ENCODE measurements at regions not wholly inside any gene's neighbourhood (a gene's known extent, or its start where the extent isn't known, plus 50 kb on each side); places are given as distances from the start of the nearest gene placed in this dataset.

DNA sequence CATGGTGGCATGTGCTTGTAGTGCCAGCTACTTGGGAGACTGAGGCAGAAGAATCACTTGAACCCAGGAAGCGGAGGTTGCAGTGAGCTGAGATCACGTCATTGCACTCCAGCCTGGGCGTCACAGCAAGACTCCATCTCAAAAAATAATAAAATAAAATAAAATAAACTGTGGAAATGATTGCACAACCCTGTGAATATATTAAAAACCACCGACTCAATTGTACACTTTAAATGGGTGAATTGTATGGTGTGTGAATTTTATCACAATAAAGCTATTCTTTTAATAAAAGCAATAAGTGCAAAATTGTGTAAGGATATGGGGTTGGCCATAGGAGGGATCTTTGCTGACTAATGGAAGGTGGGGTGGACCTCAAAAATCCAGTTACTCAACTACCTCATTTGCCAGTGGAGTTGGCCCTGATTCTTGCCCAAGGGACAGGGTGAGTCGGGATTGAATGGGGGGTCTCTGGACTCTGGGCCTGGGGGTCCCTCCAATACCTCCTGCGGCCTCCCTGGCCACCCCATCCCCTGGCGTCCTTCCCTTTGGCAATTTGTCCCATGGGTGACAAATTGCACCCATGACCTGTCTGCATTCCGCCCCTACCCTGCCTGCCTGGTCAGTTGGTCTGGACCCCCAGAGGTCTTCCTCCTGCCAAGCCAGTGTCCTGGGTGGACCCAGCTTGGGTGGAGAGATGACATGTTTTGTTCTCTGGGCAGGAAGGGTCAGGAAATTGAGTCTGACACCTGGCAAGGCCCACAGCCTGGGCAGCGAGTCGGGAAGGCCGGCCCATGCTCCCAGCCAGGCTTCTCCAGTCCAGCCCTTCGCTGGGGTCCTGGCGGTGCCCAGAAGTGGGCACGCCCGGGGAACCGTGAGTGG, 61.7 kb upstream of the ELN start:
- Histone ChIP-seq H3K4me3 (no peak overlapping the region), H3K27ac (no peak overlapping the region), H3K9me3 (ENCODE audit: low read depth) (peaks cover 11% of the 10 kb centered on the region), H2AFZ (replicated peaks) (no peak overlapping the region), H3K4me1 (no peaks in the 10 kb centered on the region), H3K36me3 (no peaks in the 10 kb centered on the region), H3K79me2 (ENCODE audit: low read depth) (no peaks in the 10 kb centered on the region), H3K4me2 (no peak overlapping the region), H3K9ac (no peak overlapping the region), H4K20me1 (ENCODE audit: low read depth) (no peaks in the 10 kb centered on the region), H3F3A (ENCODE audit: low read depth) (no peaks in the 10 kb centered on the region), H3K27me3 (no peaks in the 10 kb centered on the region)
- Mint-ChIP-seq H3K4me3 (no peak overlapping the region), H3K27ac (no peak overlapping the region), H3K27me3 (ENCODE audit: insufficient read depth, low read depth) (peaks cover 10% of the 10 kb centered on the region), H3K36me3 (peaks cover 2% of the 10 kb centered on the region), H3K4me1 (peaks cover 3% of the 10 kb centered on the region), H3K9me3 (peaks cover 23% of the 10 kb centered on the region)
- no peak for DNase-seq (ENCODE audit: low spot score)
- TF ChIP-seq EZH2 (IDR thresholded peaks at IDR 0.05) (no peak), EZH2phosphoT487 (IDR thresholded peaks at IDR 0.05) (no peak)
- TF ChIP-seq, protein P1, sequence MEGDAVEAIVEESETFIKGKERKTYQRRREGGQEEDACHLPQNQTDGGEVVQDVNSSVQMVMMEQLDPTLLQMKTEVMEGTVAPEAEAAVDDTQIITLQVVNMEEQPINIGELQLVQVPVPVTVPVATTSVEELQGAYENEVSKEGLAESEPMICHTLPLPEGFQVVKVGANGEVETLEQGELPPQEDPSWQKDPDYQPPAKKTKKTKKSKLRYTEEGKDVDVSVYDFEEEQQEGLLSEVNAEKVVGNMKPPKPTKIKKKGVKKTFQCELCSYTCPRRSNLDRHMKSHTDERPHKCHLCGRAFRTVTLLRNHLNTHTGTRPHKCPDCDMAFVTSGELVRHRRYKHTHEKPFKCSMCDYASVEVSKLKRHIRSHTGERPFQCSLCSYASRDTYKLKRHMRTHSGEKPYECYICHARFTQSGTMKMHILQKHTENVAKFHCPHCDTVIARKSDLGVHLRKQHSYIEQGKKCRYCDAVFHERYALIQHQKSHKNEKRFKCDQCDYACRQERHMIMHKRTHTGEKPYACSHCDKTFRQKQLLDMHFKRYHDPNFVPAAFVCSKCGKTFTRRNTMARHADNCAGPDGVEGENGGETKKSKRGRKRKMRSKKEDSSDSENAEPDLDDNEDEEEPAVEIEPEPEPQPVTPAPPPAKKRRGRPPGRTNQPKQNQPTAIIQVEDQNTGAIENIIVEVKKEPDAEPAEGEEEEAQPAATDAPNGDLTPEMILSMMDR (IDR thresholded peaks at IDR 0.05), result no peak

DNA sequence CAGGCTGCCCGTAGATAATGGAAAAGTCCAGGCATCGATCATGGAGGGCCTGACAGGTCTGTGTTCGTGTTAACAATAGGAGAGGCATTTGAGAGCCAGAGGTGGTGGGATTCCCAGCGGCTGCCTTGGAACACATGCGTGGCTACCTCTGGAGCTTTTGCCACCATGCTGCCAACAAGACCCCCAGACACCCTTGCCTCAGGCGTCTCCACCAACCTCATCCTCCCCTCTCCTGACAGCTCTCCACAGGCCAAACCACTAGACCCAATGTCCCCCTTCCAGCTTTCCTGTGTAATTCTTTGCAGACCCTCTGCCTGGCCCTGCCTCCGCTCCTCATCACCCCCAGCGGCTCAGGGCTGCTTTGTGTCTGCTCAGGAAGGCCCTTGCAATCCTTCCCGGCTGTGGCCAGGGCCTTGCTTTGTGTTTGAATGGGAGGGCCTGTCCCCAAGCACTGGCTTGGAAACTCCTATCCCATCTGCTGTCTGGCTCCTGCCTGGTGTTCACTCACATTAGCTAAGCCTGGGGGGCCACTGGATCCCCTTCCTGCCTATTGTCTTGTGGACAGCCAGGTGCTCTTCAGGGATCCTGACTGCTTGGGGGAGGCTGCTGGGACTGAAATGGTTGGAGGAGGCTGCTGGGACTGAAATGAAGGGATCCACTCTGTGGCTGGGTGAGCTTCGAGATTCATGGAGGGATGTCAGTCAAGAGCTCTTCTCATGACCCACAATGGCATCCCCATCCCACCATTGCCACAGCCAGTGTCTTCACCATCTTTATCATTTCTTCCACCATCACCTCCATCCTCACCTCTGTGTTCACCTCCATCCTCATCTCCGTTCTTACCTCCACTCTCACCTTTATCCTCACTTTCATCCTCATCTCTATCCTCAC, 60.8 kb upstream of the ELN start:
- no peak overlapping the region for H3K27ac ChIP-seq
- no peak overlapping the region for H3K27ac Mint-ChIP-seq
- no peak overlapping the region for H3K4me2 ChIP-seq
- peaks cover 2% of the 10 kb centered on the region for H3K36me3 Mint-ChIP-seq
- peaks cover 8% of the 10 kb centered on the region for H3K27me3 Mint-ChIP-seq (ENCODE audit: insufficient read depth, low read depth)
- no peaks in the 10 kb centered on the region for H3K36me3 ChIP-seq
- no peaks in the 10 kb centered on the region for H3K27me3 ChIP-seq
- H3K9ac ChIP-seq, result no peak overlapping the region
- TF ChIP-seq EZH2 (IDR thresholded peaks at IDR 0.05) (no peak), EZH2phosphoT487 (IDR thresholded peaks at IDR 0.05) (no peak)
- TF ChIP-seq, protein P1 (IDR thresholded peaks at IDR 0.05), result no peak
- H3K4me3 ChIP-seq, result no peak overlapping the region
- no peaks in the 10 kb centered on the region for H3K79me2 ChIP-seq (ENCODE audit: low read depth)
- DNase-seq (ENCODE audit: low spot score), result peak; percentile 12
- H4K20me1 ChIP-seq (ENCODE audit: low read depth), result no peaks in the 10 kb centered on the region
- no peaks in the 10 kb centered on the region for H3F3A ChIP-seq (ENCODE audit: low read depth)
- no peaks in the 10 kb centered on the region for H3K4me1 ChIP-seq
- H3K9me3 Mint-ChIP-seq, result peaks cover 21% of the 10 kb centered on the region
- H3K4me1 Mint-ChIP-seq, result peaks cover 3% of the 10 kb centered on the region
- H2AFZ ChIP-seq (replicated peaks), result no peak overlapping the region
- H3K4me3 Mint-ChIP-seq, result peak overlapping the region; percentile 67
- H3K9me3 ChIP-seq (ENCODE audit: low read depth), result peaks cover 11% of the 10 kb centered on the region

DNA sequence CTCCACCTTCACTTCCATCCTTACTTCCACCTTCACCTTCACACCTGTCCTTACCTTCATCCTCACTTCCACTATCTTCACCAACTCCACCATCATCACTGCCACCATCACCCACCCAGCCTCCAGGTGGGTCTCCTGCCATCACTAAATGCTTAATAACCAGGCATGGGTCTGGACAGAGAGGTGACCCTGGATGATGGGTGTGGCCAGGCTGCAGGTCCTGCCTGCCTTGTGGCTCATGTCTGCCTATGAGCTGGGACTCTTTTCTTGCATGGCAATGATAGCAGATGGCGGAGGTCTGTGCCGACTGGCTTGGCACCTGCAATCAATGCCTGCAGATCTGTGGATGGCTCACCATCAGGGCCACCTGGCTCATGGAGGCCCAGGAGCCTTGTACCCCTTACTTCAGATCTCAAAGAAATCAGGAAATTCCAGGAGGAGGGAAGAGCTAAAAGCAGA, 60.1 kb upstream of the ELN start:
- H3F3A ChIP-seq (ENCODE audit: low read depth), result no peaks in the 10 kb centered on the region
- H3K4me1 ChIP-seq, result no peaks in the 10 kb centered on the region
- no peak overlapping the region for H3K27ac ChIP-seq
- H3K9me3 Mint-ChIP-seq, result peaks cover 18% of the 10 kb centered on the region
- H3K79me2 ChIP-seq (ENCODE audit: low read depth), result no peaks in the 10 kb centered on the region
- H3K4me2 ChIP-seq, result no peak overlapping the region
- H3K4me1 Mint-ChIP-seq, result peaks cover 3% of the 10 kb centered on the region
- peak overlapping the region; percentile 67 for H3K4me3 Mint-ChIP-seq
- H4K20me1 ChIP-seq (ENCODE audit: low read depth), result no peaks in the 10 kb centered on the region
- H3K9ac ChIP-seq, result no peak overlapping the region
- H3K9me3 ChIP-seq (ENCODE audit: low read depth), result peaks cover 11% of the 10 kb centered on the region
- H3K4me3 ChIP-seq, result no peak overlapping the region
- H3K27ac Mint-ChIP-seq, result peak overlapping the region; percentile 72
- no peaks in the 10 kb centered on the region for H3K27me3 ChIP-seq
- TF ChIP-seq EZH2 (IDR thresholded peaks at IDR 0.05) (no peak), EZH2phosphoT487 (IDR thresholded peaks at IDR 0.05) (no peak)
- TF ChIP-seq, protein P1 (IDR thresholded peaks at IDR 0.05), result no peak
- H3K27me3 Mint-ChIP-seq (ENCODE audit: insufficient read depth, low read depth), result peaks cover 8% of the 10 kb centered on the region
- no peak overlapping the region for H2AFZ ChIP-seq (replicated peaks)
- peaks cover 2% of the 10 kb centered on the region for H3K36me3 Mint-ChIP-seq
- no peaks in the 10 kb centered on the region for H3K36me3 ChIP-seq
- no peak for DNase-seq (ENCODE audit: low spot score)
